ENCODE measurements at regions not wholly inside any gene's neighbourhood (a gene's known extent, or its start where the extent isn't known, plus 50 kb on each side); places are given as distances from the start of the nearest gene placed in this dataset.

DNA sequence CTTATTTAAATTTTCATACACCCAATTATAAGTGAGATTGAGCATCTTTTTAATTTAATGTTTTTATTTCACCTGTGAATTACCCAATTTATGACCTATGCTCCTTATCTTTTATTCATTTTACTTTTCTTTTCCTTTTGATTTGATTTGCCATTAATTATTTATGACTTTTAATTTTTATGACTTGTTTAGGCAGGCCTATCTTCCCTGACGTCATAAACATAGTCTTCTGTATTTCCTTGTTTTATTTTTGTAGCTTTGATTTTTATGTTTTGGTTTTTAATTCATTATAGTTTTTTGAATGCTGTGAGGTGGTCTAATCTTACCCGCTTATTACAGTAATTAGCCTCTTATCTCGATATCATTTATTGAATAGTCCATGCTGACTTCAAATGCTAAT is 467.1 kb upstream of the FAR2 start:
- no peak for DNase-seq (ENCODE audit: low spot score)
- TF ChIP-seq, protein P1, sequence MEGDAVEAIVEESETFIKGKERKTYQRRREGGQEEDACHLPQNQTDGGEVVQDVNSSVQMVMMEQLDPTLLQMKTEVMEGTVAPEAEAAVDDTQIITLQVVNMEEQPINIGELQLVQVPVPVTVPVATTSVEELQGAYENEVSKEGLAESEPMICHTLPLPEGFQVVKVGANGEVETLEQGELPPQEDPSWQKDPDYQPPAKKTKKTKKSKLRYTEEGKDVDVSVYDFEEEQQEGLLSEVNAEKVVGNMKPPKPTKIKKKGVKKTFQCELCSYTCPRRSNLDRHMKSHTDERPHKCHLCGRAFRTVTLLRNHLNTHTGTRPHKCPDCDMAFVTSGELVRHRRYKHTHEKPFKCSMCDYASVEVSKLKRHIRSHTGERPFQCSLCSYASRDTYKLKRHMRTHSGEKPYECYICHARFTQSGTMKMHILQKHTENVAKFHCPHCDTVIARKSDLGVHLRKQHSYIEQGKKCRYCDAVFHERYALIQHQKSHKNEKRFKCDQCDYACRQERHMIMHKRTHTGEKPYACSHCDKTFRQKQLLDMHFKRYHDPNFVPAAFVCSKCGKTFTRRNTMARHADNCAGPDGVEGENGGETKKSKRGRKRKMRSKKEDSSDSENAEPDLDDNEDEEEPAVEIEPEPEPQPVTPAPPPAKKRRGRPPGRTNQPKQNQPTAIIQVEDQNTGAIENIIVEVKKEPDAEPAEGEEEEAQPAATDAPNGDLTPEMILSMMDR (IDR thresholded peaks at IDR 0.05; ENCODE audit: extremely low read depth, missing control alignments) = no peak

DNA sequence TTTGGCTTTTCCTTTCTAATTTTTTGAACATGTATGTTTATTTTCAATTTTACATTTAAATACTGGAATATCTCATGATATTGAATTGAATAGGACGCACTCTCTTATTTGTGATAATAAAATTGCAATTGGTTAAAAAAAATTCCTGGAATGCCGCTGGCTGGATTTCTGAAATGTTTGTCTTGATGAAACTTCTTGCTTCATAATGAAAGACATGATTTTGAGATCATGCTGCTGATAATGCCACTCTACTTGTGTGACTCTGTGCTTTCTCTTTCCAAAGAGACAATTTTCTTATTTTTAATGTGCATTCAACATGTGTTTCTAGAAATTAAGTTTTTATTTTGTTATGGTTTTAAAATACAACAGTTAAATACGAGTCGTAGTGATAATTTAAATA is 465.7 kb upstream of the FAR2 start:
- DNase-seq (ENCODE audit: low spot score) = no peak

DNA sequence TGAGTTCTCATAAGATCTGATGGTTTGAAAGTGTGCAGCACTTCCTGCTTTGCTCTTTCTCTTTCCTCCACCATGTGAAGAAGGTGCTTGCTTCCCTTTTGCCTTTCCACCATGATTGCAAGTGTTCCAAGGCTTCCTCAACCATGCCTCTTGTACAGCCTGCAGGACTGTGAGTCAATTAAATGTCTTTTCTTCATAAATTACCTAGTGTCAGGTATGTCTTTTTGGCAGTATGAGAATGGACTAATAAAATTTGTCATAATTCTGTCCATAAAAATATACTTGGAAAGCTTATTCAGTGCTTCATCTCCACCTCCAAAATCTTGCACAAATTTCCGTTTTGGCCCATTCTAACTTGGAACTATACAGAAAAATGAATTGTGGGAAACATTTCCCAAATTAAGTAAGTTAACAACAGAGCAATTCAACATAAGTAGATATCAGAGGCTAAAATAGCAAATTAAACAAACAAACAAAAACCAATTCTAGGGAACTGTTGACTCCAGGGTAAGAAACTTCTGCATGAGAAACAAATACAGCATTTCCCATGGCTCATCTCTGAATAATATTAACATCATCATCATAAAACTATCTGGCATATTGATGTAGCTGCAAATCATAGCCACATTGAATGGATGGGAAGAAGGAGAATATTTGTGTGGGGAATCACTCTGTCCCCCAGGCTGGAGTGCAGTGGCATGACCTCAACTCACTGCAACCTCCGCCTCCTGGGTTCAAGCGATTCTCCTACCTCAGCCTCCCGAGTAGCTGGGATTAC is 459.5 kb upstream of the FAR2 start:
- DNase-seq (ENCODE audit: low spot score) = no peak
- TF ChIP-seq, protein P1 (IDR thresholded peaks at IDR 0.05; ENCODE audit: extremely low read depth, missing control alignments) = no peak

More for the DNA sequence above, 465.7 kb upstream of the FAR2 start:
- TF ChIP-seq, protein P1 (IDR thresholded peaks at IDR 0.05; ENCODE audit: extremely low read depth, missing control alignments) = no peak

DNA sequence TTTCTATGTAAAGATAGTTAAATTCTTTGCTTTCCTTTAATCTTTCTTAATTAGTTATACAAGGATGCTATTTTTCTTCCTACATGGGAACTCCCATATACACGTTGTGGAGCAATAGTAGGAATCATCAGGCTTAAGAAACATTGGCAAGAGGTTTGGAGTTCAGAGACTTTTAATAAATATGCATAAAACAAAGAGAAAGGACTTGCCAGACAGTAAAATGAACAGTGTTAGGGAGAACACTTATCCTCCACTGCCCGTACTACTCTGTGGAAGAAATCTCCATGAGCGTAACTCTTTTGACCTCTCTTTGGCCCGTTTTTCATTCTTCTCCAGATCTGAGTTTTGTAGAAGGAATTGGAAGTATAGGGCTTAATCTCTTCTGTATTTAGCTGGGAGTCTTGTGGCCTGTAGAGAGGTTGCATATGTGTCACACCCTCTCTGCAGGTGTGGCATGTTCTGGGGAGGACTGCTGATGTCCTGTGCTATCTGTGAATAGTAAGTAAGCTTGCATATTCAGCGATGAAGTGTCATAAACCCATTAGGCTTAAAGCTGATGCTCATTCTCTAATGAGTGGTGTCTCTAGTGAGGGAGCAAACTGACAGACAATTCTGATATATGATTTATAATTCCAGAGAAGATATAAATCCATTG is 455.4 kb upstream of the FAR2 start:
- DNase-seq (ENCODE audit: low spot score) = no peak
- TF ChIP-seq, protein P1 (IDR thresholded peaks at IDR 0.05; ENCODE audit: extremely low read depth, missing control alignments) = no peak

DNA sequence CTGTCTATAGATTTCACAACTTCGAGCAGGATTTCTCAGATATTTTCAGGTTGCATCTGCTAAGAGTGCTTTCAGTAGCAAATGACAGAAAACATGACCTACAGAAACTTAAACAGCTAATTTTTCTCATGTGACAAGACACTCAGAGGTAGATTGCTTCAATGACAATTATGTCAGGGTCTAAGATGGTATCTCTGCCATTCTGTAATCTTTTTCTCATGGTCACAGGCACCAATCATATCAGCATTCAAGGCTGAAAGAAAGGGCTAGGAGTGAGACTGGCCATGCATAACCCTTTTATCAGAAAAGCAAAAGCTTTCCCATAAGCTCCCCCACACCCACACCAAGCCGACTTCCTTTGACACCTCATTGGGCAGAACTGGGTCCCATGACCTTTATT is 450.5 kb upstream of the FAR2 start:
- DNase-seq (ENCODE audit: low spot score) = no peak
- TF ChIP-seq, protein P1 (IDR thresholded peaks at IDR 0.05; ENCODE audit: extremely low read depth, missing control alignments) = no peak

DNA sequence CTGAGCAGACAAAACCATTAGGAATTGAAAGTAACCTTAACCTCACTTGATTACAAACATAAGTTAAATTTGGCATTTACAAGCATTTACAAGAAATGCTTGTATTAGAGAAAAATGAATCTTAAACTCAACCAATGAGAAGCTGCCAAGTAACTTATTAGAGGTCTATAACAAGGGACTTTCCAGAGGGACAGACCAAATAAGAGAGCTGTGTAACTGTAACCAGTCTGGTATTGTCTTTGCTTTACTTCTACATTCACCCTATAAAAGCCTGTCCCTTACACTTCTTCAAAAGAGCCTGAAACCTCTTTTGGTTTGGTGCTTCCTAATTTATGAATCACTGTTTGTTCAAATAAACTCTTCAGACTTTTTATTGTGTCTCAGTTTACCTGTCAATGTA is 450.0 kb upstream of the FAR2 start:
- TF ChIP-seq, protein P1 (IDR thresholded peaks at IDR 0.05; ENCODE audit: extremely low read depth, missing control alignments) = no peak
- no peak for DNase-seq (ENCODE audit: low spot score)

DNA sequence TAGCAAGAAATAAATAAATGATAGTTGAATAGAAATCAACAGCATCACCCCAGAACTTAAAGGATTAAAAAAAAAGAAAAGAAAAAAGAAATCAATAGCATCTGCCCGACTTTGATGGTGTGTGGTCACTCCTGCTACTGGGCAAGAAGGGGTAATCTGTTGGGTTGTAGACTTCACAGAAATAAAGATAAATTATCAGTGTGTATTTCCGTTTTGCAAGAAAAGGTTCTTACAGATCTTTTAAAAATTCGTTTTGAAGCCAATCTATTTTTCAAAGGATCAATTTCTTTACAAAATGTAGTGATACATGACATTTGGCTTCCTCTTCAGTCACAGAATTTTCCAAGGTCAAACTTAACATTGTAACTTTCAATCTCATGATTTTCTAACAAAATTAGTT is 448.9 kb upstream of the FAR2 start:
- DNase-seq (ENCODE audit: low spot score) = no peak
- TF ChIP-seq, protein P1 (IDR thresholded peaks at IDR 0.05; ENCODE audit: extremely low read depth, missing control alignments) = no peak
